Heart left ventricle (tissue), 13 donors: ENCODE measurements at regions not wholly inside any gene's neighbourhood (a gene's known extent, or its start where the extent isn't known, plus 50 kb on each side); places are given as distances from the start of the nearest gene placed in this dataset.
"Not testable (repeated sequence)": the region's sequence is repeated elsewhere in the genome, so short reads cannot be mapped to it uniquely, and the experiment has no call there.

Experiments
- POLR2A ChIP-seq, 2 donors: fragments of 450-650 bp; IDR thresholded peaks; one replicate each; pipeline ENCODE4 v1.6.1; 2017; ENCODE audit warnings: antibody characterized with exemption in 2 of 2, mild to moderate bottlenecking in 2 of 2, moderate library complexity in 2 of 2
- TF ChIP-seq, protein P1 (sequence below), 12 donors: fragments of 200-600 bp; sonication (generic) in 4 of 12; IDR thresholded peaks; one replicate each; pipeline versions ENCODE4 v1.5.0 to v1.8.0; 2018 to 2022; ENCODE audit warnings: antibody characterized with exemption in 12 of 12, mild to moderate bottlenecking in 5 of 12
- donor health status: ischemic (EF 13 %, LVEDD 7.1; RV severe dilation, severe dysfunction).
- donor health status: DM: no; HTN: yes; CAD: no.
- donor health status: DM: no; HTN: no; CAD: no.
- donor health status: ischemic (EF 25% LVEDD 6.9; RV normal size, moderate dysfunction).
- donor health status: ischemic (EF 25% LVEDD 5.7; RV mildly dilated, moderate dysfunction).
- donor health status: ischemic (EF 35%, LVEDD 5.7; RV mildly dilated, moderate dysfunction).
- donor health status: nonischemic (EF 11% LVEDD 7.7; RV severe dilation, severe dysfunction).
- donor health status: DM: yes; HTN: yes; CAD: no.
- donor health status: PGD.
- donor health status: ischemic (EF 29% LVEDD 5.4; RV normal size, mild dysfunction).
- donor health status: nonischemic (EF 23%, LVEDD 6.1; RV moderate dilation, normal function).

- TF ChIP-seq, protein P1, sequence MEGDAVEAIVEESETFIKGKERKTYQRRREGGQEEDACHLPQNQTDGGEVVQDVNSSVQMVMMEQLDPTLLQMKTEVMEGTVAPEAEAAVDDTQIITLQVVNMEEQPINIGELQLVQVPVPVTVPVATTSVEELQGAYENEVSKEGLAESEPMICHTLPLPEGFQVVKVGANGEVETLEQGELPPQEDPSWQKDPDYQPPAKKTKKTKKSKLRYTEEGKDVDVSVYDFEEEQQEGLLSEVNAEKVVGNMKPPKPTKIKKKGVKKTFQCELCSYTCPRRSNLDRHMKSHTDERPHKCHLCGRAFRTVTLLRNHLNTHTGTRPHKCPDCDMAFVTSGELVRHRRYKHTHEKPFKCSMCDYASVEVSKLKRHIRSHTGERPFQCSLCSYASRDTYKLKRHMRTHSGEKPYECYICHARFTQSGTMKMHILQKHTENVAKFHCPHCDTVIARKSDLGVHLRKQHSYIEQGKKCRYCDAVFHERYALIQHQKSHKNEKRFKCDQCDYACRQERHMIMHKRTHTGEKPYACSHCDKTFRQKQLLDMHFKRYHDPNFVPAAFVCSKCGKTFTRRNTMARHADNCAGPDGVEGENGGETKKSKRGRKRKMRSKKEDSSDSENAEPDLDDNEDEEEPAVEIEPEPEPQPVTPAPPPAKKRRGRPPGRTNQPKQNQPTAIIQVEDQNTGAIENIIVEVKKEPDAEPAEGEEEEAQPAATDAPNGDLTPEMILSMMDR (IDR thresholded peaks at IDR 0.05) = not testable (repeated sequence)
- TF ChIP-seq POLR2A (IDR thresholded peaks at IDR 0.05) = not testable (repeated sequence)
Observed at GRCh38 chr15:44900796-44901195, 55.7 kb upstream of the TERB2 start.
